Caki2 (cell line): ENCODE measurements at regions not wholly inside any gene's neighbourhood (a gene's known extent, or its start where the extent isn't known, plus 50 kb on each side); places are given as distances from the start of the nearest gene placed in this dataset.
"Not testable (repeated sequence)": the region's sequence is repeated elsewhere in the genome, so short reads cannot be mapped to it uniquely, and the experiment has no call there.

ENCODE experiments used
- DNase-seq: peaks from one replicate; pipeline ENCODE4 v3.0.0-alpha.2; 2015; ENCODE audit warnings: low read depth
- in situ Hi-C: cut with HindIII; loops from 2 replicates; pipeline ENCODE4 v1.10.0; 2016; ENCODE audit warnings: low sequenced_read_pairs, low pct_unique_long_range_greater_than_20kb, mixed read lengths

- DNase-seq, result no peak
- in situ Hi-C loops, result no loop called here
Observed at GRCh38 chr4:156313497-156313896, 359.8 kb upstream of the CTSO start.

- no peak for DNase-seq
- in situ Hi-C loops, result no loop called here
Observed at GRCh38 chr4:156312261-156312847, 358.7 kb upstream of the CTSO start.

GRCh38 chr4:156309031-156309430, 355.4 kb upstream of the CTSO start:
- in situ Hi-C loops, result no loop called here
- DNase-seq, result no peak

DNA sequence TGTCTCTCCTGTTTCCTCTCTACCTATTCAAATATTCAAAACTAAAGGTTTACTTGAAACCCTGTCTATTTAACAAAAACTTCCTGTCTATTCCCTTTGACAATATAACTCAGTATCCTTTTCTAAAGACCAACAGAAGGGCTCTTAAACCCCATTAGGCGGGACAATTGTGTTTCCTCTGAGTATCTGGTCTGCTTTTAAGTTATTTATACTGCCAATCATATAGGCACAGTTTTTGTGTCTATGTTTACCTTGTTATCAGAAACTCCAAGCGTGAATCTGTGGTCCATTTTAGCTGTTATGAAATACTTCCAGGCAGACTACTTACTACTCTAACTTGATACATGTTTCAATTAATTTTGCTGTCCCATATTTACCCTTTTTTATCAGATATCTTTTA, 350.0 kb upstream of the CTSO start:
- no peak for DNase-seq
- in situ Hi-C loops, result no loop called here

GRCh38 chr4:156298230-156298629, 344.6 kb upstream of the CTSO start:
- DNase-seq, result peak; percentile 21
- in situ Hi-C loops, result no loop called here

- in situ Hi-C loops, result no loop called here
- DNase-seq, result no peak
Observed at GRCh38 chr4:156295676-156296195, 342.1 kb upstream of the CTSO start.

GRCh38 chr4:156294577-156294976, 340.9 kb upstream of the CTSO start:
- peak; percentile 62 for DNase-seq
- in situ Hi-C loops, result no loop called here

- DNase-seq, result peak; percentile 23
- in situ Hi-C loops, result no loop called here
Observed at GRCh38 chr4:156293657-156294297, 340.1 kb upstream of the CTSO start.

DNA sequence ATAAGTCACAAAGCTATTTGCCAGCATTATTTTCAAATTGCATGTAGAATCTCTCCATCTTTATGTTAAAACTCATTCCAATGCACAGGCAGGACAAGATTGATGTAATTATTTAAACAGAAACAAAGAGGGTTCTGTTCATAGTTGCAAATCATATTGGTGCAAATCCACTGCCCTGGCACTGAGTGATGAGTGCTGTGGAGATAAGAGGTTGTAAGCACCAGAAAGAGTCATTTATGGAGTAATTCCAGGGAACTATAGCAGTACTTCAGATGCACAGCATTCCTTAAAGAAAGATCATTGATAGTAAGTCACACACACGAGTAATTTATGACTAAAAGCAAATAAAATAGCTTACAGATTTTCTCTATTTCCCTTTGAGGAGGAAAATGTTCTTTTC, 337.7 kb upstream of the CTSO start:
- in situ Hi-C loops, result no loop called here
- DNase-seq, result no peak

DNA sequence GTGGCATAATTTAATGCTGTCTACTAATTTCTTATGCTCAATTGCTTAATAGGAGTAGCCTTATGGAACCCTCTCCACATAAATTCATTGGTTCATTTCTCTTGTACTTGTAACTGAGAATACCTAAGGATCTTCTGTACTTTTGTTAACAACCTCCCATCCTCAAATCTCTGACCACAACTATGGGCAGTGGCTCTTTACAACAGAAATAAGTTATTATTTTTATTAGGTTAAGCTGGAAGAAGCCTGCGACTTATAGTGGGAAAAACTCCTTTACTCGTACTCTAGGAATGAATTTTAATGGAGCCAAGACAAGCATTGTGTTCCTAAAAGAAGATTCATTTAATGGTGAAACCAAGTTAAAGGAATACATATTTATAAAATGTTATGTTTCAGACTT, 337.1 kb upstream of the CTSO start:
- in situ Hi-C loops, result no loop called here
- DNase-seq, result no peak

- DNase-seq, in situ Hi-C loops: not testable (repeated sequence)
Observed at GRCh38 chr4:156290026-156290425, 336.4 kb upstream of the CTSO start.

- in situ Hi-C loops, result no loop called here
- DNase-seq, result no peak
Observed at GRCh38 chr4:156280686-156281085, 327.0 kb upstream of the CTSO start.

DNA sequence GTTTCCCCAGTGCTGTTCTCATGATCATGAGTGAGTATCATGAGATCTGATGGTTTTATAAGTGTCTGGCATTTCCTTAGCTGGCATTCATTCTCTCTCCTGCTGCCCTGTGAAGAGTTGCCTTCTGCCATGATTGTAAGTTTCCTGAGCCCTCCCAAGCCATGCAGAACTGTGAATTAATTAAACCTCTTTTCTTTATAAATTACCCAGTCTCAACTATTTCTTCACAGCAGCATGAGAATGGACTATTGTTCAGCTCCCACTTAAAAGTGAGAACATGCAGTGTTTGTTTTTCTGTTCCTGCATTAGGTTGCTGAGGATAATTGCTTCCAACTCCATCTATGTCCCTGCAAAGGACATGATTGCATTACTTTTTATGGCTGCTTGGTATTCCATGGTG, 311.7 kb upstream of the CTSO start:
- in situ Hi-C loops, result no loop called here
- no peak for DNase-seq

GRCh38 chr4:156261230-156261629, 307.6 kb upstream of the CTSO start:
- DNase-seq, result no peak
- in situ Hi-C loops, result no loop called here

DNA sequence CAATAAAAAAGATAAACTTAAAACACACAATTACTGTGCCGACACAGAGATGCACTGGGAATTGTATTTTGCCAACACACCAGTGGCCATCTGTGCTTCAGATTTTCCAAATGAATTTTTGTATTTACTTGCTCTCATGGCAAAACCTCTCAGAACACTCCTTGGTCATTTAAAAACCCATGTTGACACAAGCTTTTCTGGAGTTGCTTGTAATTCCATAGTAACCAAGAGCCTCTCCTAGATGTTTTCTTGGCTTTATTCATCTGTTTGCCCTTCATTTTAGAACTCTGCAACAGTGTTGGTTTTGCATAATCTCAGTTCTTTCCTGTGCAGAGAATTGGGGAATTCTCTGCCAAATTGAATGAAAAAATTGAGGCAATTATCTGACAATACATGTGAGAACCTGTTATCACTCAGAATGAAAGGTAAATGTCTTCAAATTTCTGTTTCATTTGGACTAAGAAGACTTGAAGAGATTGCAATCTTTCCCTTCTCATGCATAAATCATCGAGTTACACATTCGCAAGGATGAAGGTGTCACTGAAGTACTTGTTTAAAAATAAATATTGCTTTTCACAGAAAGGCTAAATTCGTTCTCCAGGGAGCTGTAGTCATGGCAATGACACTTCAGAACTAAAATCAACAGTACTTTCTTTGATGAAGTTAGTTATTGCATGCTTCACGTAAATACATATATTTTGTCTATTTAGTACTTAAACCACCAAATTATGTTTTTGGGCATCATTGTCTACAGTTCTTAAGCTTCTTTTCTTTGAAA, 301.8 kb upstream of the CTSO start:
- in situ Hi-C loops, result no loop called here
- no peak for DNase-seq

DNA sequence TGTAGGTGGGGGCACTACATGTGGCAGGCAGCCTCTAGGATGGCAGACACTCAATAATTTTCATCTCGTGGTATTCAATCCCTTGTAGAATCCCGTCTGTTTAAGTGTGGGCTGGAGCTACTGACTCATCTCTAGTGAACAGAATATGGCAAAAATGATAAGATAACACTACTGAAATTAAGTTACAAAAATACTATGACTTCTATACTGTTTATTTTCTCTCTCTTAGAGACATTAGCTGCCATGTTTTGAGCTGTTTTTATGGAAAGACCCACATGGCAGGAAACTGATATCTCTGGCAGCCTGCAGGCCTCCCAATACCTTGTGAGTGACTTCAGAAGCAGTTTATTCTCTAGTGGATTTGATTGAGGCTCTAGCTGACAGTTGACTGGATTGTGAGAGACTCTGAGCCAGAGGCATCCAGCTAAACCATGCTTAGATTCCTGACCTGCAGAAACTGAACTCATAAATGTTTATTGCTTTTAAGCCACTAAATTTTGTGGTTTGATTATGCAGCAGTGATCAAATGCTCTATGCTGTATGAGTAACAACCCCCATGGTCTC, 298.8 kb upstream of the CTSO start:
- no peak for DNase-seq
- in situ Hi-C loops, result no loop called here

DNA sequence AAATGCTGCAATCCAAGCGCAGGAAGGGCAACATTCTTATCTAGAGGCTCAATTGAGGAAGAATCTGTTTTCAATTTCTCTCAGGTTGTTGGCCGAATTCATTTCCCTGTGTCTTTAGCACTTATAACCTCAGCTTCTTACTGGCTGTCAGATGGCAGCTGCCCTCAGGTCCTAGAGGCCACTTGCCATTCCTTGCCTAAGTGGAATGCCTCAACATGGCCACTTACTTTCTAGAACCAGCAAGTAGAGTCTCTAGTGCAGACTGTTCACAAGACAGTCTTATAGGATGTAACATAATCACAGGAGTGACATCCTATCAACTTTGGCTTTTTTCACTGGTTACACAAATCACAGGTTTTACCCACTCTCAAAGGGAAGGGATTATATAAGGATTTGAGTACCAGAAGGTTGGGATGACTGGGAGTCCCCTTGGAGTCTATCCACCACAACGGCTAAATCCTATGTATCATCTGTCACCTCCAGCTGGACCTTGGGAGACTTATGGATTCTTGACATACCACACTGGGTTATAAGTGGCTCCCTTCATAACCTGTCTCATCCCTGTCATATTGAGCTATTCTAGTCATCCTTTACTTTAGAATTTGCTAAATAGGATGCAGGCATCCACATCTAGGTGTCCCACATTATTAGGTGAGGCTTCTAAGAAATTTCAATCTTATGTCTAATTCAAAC, 297.9 kb upstream of the CTSO start:
- in situ Hi-C loops, result no loop called here
- no peak for DNase-seq

DNA sequence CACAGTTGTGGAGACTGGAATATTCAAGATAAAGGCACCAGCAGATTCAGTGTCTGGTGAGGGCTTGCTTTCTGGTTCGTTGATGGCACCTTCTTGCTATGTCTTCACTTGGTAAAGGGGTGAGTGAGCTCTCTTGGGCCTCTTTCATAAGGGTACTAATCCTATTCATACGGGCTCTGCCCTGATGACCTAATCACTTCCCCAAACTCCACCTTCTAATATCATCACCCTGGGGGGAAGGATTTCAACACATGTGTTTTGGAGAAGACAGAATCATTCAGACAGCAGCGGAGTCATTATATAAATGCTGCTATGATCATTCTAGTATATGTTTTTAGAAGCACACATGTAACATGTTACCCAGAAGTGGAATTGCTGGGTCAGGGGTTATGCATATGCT, 295.3 kb upstream of the CTSO start:
- in situ Hi-C loops, result no loop called here

DNA sequence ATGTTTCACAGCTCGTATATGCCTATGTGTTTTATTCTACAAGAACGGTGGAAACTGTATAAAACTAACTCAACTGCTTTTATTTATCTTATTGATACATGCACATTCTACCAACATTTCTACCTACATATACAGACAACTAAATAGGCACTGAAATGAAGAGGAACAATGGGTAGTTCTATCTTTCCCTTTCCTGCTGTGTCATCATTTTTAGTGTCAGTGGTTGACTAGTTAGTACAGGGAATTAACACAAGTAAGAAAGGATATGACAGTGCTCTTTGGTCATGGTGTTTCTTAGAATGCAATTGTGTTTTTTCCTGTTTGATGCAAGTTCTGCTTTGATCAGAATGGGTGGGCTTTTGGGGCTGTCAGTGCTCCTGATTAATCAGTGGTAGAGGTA, 293.8 kb upstream of the CTSO start:
- in situ Hi-C loops, result no loop called here
- DNase-seq, result no peak

More for the DNA sequence above, 295.3 kb upstream of the CTSO start:
- no peak for DNase-seq
